Cardiac muscle cell (in vitro differentiated cells and primary cell): ENCODE measurements at regions not wholly inside any gene's neighbourhood (a gene's known extent, or its start where the extent isn't known, plus 50 kb on each side); places are given as distances from the start of the nearest gene placed in this dataset.

Experiments used
- DNase-seq, 2 donors: peaks; one replicate each; pipeline versions ENCODE4 v3.0.0 to v3.0.0-alpha.2; 2010 to 2017; ENCODE audit warnings: low read depth in 1 of 2, low spot score in 1 of 2
- H3K27ac ChIP-seq: fragments of 200-600 bp; sonication (generic); 2 replicates; pipeline ENCODE4 v1.5.1; 2016
- H3K27me3 ChIP-seq: fragments of 200-600 bp; sonication (generic); 2 replicates; pipeline ENCODE4 v1.6.0; 2016; ENCODE audit warnings: control low read depth
- H3K36me3 ChIP-seq: fragments of 200-600 bp; sonication (generic); 2 replicates; pipeline ENCODE4 v1.5.1; 2016; ENCODE audit warnings: control low read depth
- H3K4me1 ChIP-seq: fragments of 200-600 bp; sonication (generic); 2 replicates; pipeline ENCODE4 v1.8.1; 2017; ENCODE audit warnings: low read depth, mild to moderate bottlenecking, mixed run types
- H3K4me3 ChIP-seq: fragments of 200-600 bp; sonication (generic); 2 replicates; pipeline ENCODE4 v1.5.1; 2016; ENCODE audit warnings: mild to moderate bottlenecking
- H3K9me3 ChIP-seq: fragments of 200-600 bp; sonication (generic); 2 replicates; pipeline ENCODE4 v1.5.1; 2017; ENCODE audit warnings: low read depth, mild to moderate bottlenecking, control low read depth
- CTCF ChIP-seq: IDR thresholded peaks from 2 replicates; pipeline ENCODE4 v1.5.1; 2012; ENCODE audit warnings: low read depth, mild to moderate bottlenecking, low read length

DNA sequence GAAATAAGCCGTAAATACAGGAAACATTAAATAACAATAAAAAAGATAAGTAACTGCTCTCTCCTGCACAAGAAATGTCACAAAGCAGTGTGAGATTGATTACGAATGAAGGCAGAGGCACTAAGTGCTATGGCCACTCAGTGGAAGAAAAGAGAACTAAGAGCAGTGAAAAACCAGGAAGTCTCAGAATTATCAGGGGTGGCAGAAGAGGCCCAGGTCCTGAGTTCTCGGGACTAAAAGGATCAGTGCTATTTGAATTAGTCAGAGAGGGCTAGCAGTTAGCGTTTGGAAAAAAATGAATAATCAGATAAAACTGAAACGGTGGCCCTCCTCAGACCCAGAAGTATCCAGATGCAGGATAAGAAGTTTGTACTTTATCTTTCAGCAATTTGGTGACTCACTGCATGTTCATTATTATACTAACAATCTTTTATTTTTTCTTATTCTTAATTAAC, 367.1 kb downstream of the ZEB2 start:
- TF ChIP-seq CTCF: no peak
- H3K27me3 ChIP-seq: no peaks in the 10 kb centered on the region
- no peak overlapping the region for H3K27ac ChIP-seq
- peak in 1 of 2 donors; percentile 40 for DNase-seq
- no peak overlapping the region for H3K4me3 ChIP-seq
- peaks cover 18% of the 10 kb centered on the region for H3K4me1 ChIP-seq
- H3K9me3 ChIP-seq: no peaks in the 10 kb centered on the region
- H3K36me3 ChIP-seq: no peaks in the 10 kb centered on the region

DNA sequence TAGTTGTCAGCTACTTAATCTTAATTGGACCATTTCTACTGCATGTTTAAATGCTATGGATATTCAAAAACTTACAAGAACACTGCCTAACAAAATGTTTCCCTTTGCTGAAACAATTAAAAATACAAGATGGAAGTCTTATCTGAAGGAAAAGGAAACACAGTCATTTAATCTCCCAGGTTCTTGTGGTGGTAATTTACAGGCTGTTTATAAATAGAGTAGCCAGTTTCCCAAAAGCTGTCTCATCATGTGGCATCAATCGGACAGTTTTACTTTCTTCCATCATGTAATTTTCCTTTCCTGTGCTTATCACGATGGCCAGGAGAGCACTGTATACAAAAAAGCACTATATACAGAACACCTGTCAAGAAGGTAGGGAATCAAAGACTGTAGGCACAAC, 368.1 kb downstream of the ZEB2 start:
- no peak for TF ChIP-seq CTCF
- Histone ChIP-seq H3K27me3 (no peaks in the 10 kb centered on the region), H3K4me3 (no peak overlapping the region), H3K9me3 (no peaks in the 10 kb centered on the region), H3K27ac (no peak overlapping the region), H3K4me1 (peaks cover 18% of the 10 kb centered on the region), H3K36me3 (no peaks in the 10 kb centered on the region)
- no peak for DNase-seq

DNA sequence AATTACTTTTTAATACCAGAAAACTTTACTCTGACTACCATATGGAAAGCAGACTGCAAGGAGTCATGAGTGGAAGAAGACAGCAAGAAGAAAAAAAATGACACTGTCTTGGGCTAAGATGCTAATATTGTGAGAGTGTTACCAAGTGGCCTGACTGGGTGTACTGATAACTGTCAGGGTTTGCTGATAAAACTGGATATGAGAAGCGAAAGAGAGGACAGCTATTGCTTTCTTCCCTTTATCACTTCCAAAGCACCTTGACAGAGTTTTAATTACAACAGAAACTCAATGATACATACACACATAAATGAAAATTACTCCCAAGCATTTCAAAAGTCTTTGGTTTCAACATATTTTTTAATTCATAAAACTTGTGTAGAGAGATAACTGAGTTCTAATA, 368.5 kb downstream of the ZEB2 start:
- Histone ChIP-seq H3K4me3 (no peak overlapping the region), H3K4me1 (peaks cover 18% of the 10 kb centered on the region), H3K9me3 (no peaks in the 10 kb centered on the region), H3K36me3 (no peaks in the 10 kb centered on the region), H3K27me3 (no peaks in the 10 kb centered on the region), H3K27ac (no peak overlapping the region)
- no peak for DNase-seq
- TF ChIP-seq CTCF: no peak

GRCh38 chr2:144147356-144147755, 372.6 kb downstream of the ZEB2 start:
- H3K27me3 ChIP-seq: no peaks in the 10 kb centered on the region
- H3K9me3 ChIP-seq: no peaks in the 10 kb centered on the region
- H3K27ac ChIP-seq: no peak overlapping the region
- H3K4me1 ChIP-seq: peaks cover 11% of the 10 kb centered on the region
- DNase-seq: no peak
- H3K4me3 ChIP-seq: no peak overlapping the region
- TF ChIP-seq CTCF: no peak
- no peaks in the 10 kb centered on the region for H3K36me3 ChIP-seq

- no peaks in the 10 kb centered on the region for H3K36me3 ChIP-seq
- H3K4me1 ChIP-seq: peaks cover 8% of the 10 kb centered on the region
- no peak for DNase-seq
- no peaks in the 10 kb centered on the region for H3K9me3 ChIP-seq
- H3K27me3 ChIP-seq: no peaks in the 10 kb centered on the region
- no peak overlapping the region for H3K4me3 ChIP-seq
- H3K27ac ChIP-seq: no peak overlapping the region
- TF ChIP-seq CTCF: no peak
Measured at GRCh38 chr2:144146876-144147275, 373.0 kb downstream of the ZEB2 start.

GRCh38 chr2:144146076-144146475, 373.8 kb downstream of the ZEB2 start:
- Histone ChIP-seq H3K36me3 (no peaks in the 10 kb centered on the region), H3K4me1 (no peaks in the 10 kb centered on the region), H3K27me3 (no peaks in the 10 kb centered on the region), H3K27ac (no peak overlapping the region), H3K4me3 (no peak overlapping the region), H3K9me3 (no peaks in the 10 kb centered on the region)
- peak in 1 of 2 donors; percentile 39 for DNase-seq
- TF ChIP-seq CTCF: no peak
